ENCODE measurements at regions not wholly inside any gene's neighbourhood (a gene's known extent, or its start where the extent isn't known, plus 50 kb on each side); places are given as distances from the start of the nearest gene placed in this dataset.

GRCh38 chr19:30272554-30272953 is 99.6 kb upstream of the ZNF536 start:
- Histone ChIP-seq H3K4me3 (no peak overlapping the region), H3K27me3 (peaks cover 7% of the 10 kb centered on the region), H3K4me1 (ENCODE audit: insufficient read depth) (no peaks in the 10 kb centered on the region), H3K27ac (no peak overlapping the region), H3K36me3 (replicated peaks; ENCODE audit: insufficient read depth, low read depth) (no peaks in the 10 kb centered on the region), H4K20me1 (ENCODE audit: insufficient read depth, poor library complexity, severe bottlenecking) (no peaks in the 10 kb centered on the region), H3K9me2 (replicated peaks; ENCODE audit: insufficient read depth) (no peaks in the 10 kb centered on the region), H2AFZ (no peak overlapping the region), H3K79me2 (no peaks in the 10 kb centered on the region), H3K4me2 (no peak overlapping the region), H3K9me3 (ENCODE audit: low read depth) (no peaks in the 10 kb centered on the region)
- TF ChIP-seq EZH2 (IDR thresholded peaks at IDR 0.05; ENCODE audit: borderline replicate concordance) (no peak), EZH2phosphoT487 (IDR thresholded peaks at IDR 0.05; ENCODE audit: low read depth, severe bottlenecking, unreplicated experiment) (no peak), CTCF (IDR thresholded peaks at IDR 0.05; ENCODE audit: poor library complexity) (no peak)
- 87% methylated on average over 3 of the region's 3 CpGs for WGBS (ENCODE audit: low lambda C conversion rate, missing lambda C conversion rate)
- DNase-seq (ENCODE audit: low spot score), result no peak

- no peaks in the 10 kb centered on the region for H4K20me1 ChIP-seq (ENCODE audit: insufficient read depth, poor library complexity, severe bottlenecking)
- WGBS (ENCODE audit: low lambda C conversion rate, missing lambda C conversion rate), result 76% methylated on average over 2 of the region's 2 CpGs
Measured at GRCh38 chr19:30273184-30273583, 99.0 kb upstream of the ZNF536 start.

GRCh38 chr19:30274987-30275386 is 97.2 kb upstream of the ZNF536 start:
- no peak for DNase-seq (ENCODE audit: low spot score)

More at GRCh38 chr19:30273184-30273583, 99.0 kb upstream of the ZNF536 start:
- Histone ChIP-seq H3K36me3 (replicated peaks; ENCODE audit: insufficient read depth, low read depth) (no peaks in the 10 kb centered on the region), H3K27ac (no peak overlapping the region), H3K9me2 (replicated peaks; ENCODE audit: insufficient read depth) (no peaks in the 10 kb centered on the region), H2AFZ (no peak overlapping the region), H3K4me3 (no peak overlapping the region), H3K27me3 (peaks cover 5% of the 10 kb centered on the region), H3K4me2 (no peak overlapping the region), H3K4me1 (ENCODE audit: insufficient read depth) (no peaks in the 10 kb centered on the region), H3K79me2 (no peaks in the 10 kb centered on the region), H3K9me3 (ENCODE audit: low read depth) (no peaks in the 10 kb centered on the region)
- TF ChIP-seq EZH2 (IDR thresholded peaks at IDR 0.05; ENCODE audit: borderline replicate concordance) (no peak), EZH2phosphoT487 (IDR thresholded peaks at IDR 0.05; ENCODE audit: low read depth, severe bottlenecking, unreplicated experiment) (no peak), CTCF (IDR thresholded peaks at IDR 0.05; ENCODE audit: poor library complexity) (no peak)
- DNase-seq (ENCODE audit: low spot score), result no peak

More at GRCh38 chr19:30274987-30275386, 97.2 kb upstream of the ZNF536 start:
- no peaks in the 10 kb centered on the region for H3K79me2 ChIP-seq
- no peaks in the 10 kb centered on the region for H3K9me2 ChIP-seq (replicated peaks; ENCODE audit: insufficient read depth)
- H3K36me3 ChIP-seq (replicated peaks; ENCODE audit: insufficient read depth, low read depth), result no peaks in the 10 kb centered on the region
- no peaks in the 10 kb centered on the region for H4K20me1 ChIP-seq (ENCODE audit: insufficient read depth, poor library complexity, severe bottlenecking)
- H2AFZ ChIP-seq, result no peak overlapping the region
- no peak overlapping the region for H3K4me2 ChIP-seq
- H3K4me1 ChIP-seq (ENCODE audit: insufficient read depth), result no peaks in the 10 kb centered on the region
- 89% methylated on average over 3 of the region's 3 CpGs for WGBS (ENCODE audit: low lambda C conversion rate, missing lambda C conversion rate)
- H3K27me3 ChIP-seq, result no peaks in the 10 kb centered on the region
- no peaks in the 10 kb centered on the region for H3K9me3 ChIP-seq (ENCODE audit: low read depth)
- no peak overlapping the region for H3K4me3 ChIP-seq
- TF ChIP-seq CTCF (IDR thresholded peaks at IDR 0.05; ENCODE audit: poor library complexity) (no peak), EZH2 (IDR thresholded peaks at IDR 0.05; ENCODE audit: borderline replicate concordance) (no peak), EZH2phosphoT487 (IDR thresholded peaks at IDR 0.05; ENCODE audit: low read depth, severe bottlenecking, unreplicated experiment) (no peak)
- no peak overlapping the region for H3K27ac ChIP-seq
